ENCODE measurements at regions not wholly inside any gene's neighbourhood (a gene's known extent, or its start where the extent isn't known, plus 50 kb on each side); places are given as distances from the start of the nearest gene placed in this dataset.

DNA sequence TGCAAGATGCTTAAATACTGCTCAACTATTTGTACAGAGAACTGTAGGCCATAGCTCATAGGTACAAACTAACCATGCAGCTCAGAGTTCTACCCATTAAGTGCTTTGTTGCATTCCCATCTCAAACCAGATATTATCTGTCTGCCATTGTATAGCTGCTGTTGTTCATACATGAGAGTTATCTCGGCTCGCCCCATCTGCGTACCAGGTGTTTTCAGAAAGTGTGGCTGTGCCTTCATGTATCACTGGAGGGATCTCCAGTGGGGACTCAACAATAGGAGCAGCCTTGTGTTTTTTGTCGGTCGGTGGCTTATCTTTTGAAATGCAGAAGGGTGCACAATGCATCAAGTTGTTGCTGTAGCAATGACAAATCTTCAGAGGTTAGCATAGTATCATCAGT, 678.3 kb downstream of the RERGL start:
- CTCF ChIA-PET, result no interaction called here
- Mint-ChIP-seq H3K9me3 (ENCODE audit: low read depth, unreplicated experiment) (no peaks in the 10 kb centered on the region), H3K4me1 (ENCODE audit: low read depth, unreplicated experiment) (no peaks in the 10 kb centered on the region), H3K36me3 (ENCODE audit: insufficient read depth, unreplicated experiment) (no peaks in the 10 kb centered on the region), H3K27me3 (ENCODE audit: unreplicated experiment) (no peaks in the 10 kb centered on the region), H3K4me3 (ENCODE audit: low read depth, unreplicated experiment) (no peak overlapping the region), H3K27ac (ENCODE audit: unreplicated experiment) (no peak overlapping the region)
- no TSS peak for BruUV-seq (replicated peaks)
- TF ChIP-seq, protein P1, sequence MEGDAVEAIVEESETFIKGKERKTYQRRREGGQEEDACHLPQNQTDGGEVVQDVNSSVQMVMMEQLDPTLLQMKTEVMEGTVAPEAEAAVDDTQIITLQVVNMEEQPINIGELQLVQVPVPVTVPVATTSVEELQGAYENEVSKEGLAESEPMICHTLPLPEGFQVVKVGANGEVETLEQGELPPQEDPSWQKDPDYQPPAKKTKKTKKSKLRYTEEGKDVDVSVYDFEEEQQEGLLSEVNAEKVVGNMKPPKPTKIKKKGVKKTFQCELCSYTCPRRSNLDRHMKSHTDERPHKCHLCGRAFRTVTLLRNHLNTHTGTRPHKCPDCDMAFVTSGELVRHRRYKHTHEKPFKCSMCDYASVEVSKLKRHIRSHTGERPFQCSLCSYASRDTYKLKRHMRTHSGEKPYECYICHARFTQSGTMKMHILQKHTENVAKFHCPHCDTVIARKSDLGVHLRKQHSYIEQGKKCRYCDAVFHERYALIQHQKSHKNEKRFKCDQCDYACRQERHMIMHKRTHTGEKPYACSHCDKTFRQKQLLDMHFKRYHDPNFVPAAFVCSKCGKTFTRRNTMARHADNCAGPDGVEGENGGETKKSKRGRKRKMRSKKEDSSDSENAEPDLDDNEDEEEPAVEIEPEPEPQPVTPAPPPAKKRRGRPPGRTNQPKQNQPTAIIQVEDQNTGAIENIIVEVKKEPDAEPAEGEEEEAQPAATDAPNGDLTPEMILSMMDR (IDR thresholded peaks at IDR 0.05; ENCODE audit: unreplicated experiment), result no peak
- no peak for DNase-seq
- intact Hi-C loops (cut with micrococcal nuclease; ENCODE audit: unreplicated experiment), result no loop called here

DNA sequence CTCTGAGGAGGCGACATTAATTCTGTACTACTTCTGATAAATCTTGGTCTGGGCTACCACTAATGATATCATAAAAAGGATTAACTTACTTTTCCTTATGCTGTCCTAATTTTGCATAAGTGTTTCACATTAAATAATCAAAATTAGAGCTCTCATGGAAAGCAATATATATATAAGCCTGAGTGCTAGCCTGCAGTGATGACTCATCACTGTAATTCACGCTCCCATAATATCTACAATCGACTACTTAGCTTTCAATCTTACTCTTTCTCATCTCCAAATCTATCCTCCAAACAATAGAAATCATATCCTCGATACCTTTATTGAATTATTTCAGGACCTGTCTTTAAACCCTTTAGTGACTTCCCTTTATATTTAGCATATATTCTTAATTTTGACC, 701.3 kb downstream of the RERGL start:
- TF ChIP-seq, protein P1 (IDR thresholded peaks at IDR 0.05; ENCODE audit: unreplicated experiment), result no peak
- no peaks in the 10 kb centered on the region for H3K36me3 Mint-ChIP-seq (ENCODE audit: insufficient read depth, unreplicated experiment)
- peaks cover 2% of the 10 kb centered on the region for H3K9me3 Mint-ChIP-seq (ENCODE audit: low read depth, unreplicated experiment)
- H3K4me3 Mint-ChIP-seq (ENCODE audit: low read depth, unreplicated experiment), result no peak overlapping the region
- no peaks in the 10 kb centered on the region for H3K4me1 Mint-ChIP-seq (ENCODE audit: low read depth, unreplicated experiment)
- CTCF ChIA-PET, result no interaction called here
- no peak overlapping the region for H3K27ac Mint-ChIP-seq (ENCODE audit: unreplicated experiment)
- no TSS peak for BruUV-seq (replicated peaks)
- intact Hi-C loops (cut with micrococcal nuclease; ENCODE audit: unreplicated experiment), result no loop called here
- no peak for DNase-seq
- no peaks in the 10 kb centered on the region for H3K27me3 Mint-ChIP-seq (ENCODE audit: unreplicated experiment)

DNA sequence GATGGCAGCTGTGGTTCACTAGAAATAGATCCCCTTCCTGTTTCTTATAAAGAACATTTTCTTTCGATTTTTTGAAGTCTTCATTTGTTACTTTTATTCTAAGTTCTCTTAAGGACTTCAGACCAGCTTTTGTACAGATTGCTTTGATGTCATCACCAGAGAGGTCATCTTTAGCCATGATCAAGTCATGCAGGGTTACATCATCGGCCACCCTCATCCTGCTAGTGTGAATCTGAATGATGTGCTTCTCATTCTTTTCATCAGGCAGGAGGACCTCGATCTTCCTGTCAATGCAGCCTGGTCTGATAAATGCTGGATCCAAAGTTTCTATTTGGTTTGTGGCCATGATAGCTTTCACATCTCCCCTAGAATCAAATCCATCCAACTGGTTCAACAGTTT, 706.7 kb downstream of the RERGL start:
- H3K27ac Mint-ChIP-seq (ENCODE audit: unreplicated experiment), result no peak overlapping the region
- intact Hi-C loops (cut with micrococcal nuclease; ENCODE audit: unreplicated experiment), result no loop called here
- CTCF ChIA-PET, result no interaction called here
- no peak overlapping the region for H3K4me3 Mint-ChIP-seq (ENCODE audit: low read depth, unreplicated experiment)
- no peaks in the 10 kb centered on the region for H3K27me3 Mint-ChIP-seq (ENCODE audit: unreplicated experiment)
- no peaks in the 10 kb centered on the region for H3K36me3 Mint-ChIP-seq (ENCODE audit: insufficient read depth, unreplicated experiment)
- no peak for DNase-seq
- TF ChIP-seq, protein P1 (IDR thresholded peaks at IDR 0.05; ENCODE audit: unreplicated experiment), result no peak
- H3K4me1 Mint-ChIP-seq (ENCODE audit: low read depth, unreplicated experiment), result no peaks in the 10 kb centered on the region
- H3K9me3 Mint-ChIP-seq (ENCODE audit: low read depth, unreplicated experiment), result peaks cover 2% of the 10 kb centered on the region
- no TSS peak for BruUV-seq (replicated peaks)

DNA sequence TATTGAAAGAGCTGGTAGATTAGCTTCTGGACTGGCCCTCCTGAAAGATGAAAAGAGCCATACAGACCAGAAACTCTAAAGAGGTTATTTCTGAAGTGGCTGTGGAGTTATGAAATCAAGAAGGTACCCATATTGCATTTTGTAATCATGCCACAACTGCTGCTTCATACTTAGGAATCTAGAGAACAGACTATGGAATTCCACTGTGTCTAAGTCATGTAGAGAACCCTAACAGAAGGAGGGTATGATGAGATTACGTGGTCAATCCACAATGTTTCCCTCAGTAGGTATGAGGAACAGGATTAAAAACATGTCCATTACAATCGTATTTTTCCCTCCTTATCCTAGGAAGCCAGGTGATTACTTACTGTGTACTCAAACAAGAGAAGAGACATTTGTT, 708.8 kb downstream of the RERGL start:
- H3K36me3 Mint-ChIP-seq (ENCODE audit: insufficient read depth, unreplicated experiment), result no peaks in the 10 kb centered on the region
- intact Hi-C loops (cut with micrococcal nuclease; ENCODE audit: unreplicated experiment), result no loop called here
- H3K4me1 Mint-ChIP-seq (ENCODE audit: low read depth, unreplicated experiment), result peaks cover 12% of the 10 kb centered on the region
- TF ChIP-seq, protein P1 (IDR thresholded peaks at IDR 0.05; ENCODE audit: unreplicated experiment), result no peak
- H3K27ac Mint-ChIP-seq (ENCODE audit: unreplicated experiment), result no peak overlapping the region
- H3K4me3 Mint-ChIP-seq (ENCODE audit: low read depth, unreplicated experiment), result no peak overlapping the region
- CTCF ChIA-PET, result interaction anchor here (0.7 kb wide), 1 partner anchor 177 kb away, joined by 4 read pairs; no protein-coding TSS in a partner anchor
- no peaks in the 10 kb centered on the region for H3K27me3 Mint-ChIP-seq (ENCODE audit: unreplicated experiment)
- BruUV-seq (replicated peaks), result no TSS peak
- DNase-seq, result no peak
- H3K9me3 Mint-ChIP-seq (ENCODE audit: low read depth, unreplicated experiment), result peaks cover 2% of the 10 kb centered on the region

DNA sequence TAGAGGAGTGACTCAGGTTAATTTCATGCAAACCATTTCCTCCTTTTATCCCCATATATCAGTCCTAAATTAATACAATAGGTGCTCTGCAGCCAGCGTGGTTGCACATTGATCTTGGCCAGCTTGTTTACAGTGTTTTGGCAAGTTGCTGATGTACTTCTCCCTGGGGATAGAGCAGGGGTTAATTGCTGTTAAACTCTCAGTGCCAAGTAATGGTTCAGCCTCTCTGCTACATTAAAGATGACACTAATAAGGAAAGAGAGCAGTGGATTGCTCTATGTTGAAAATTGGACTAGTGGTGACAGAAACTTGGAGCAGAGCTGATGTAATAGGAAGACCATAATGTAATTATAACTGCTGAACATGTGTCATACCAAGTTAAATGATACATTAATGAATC, 717.5 kb downstream of the RERGL start:
- intact Hi-C loops (cut with micrococcal nuclease; ENCODE audit: unreplicated experiment), result no loop called here
- no peaks in the 10 kb centered on the region for H3K27me3 Mint-ChIP-seq (ENCODE audit: unreplicated experiment)
- H3K36me3 Mint-ChIP-seq (ENCODE audit: insufficient read depth, unreplicated experiment), result no peaks in the 10 kb centered on the region
- H3K4me3 Mint-ChIP-seq (ENCODE audit: low read depth, unreplicated experiment), result no peak overlapping the region
- CTCF ChIA-PET, result no interaction called here
- DNase-seq, result no peak
- peaks cover 11% of the 10 kb centered on the region for H3K4me1 Mint-ChIP-seq (ENCODE audit: low read depth, unreplicated experiment)
- H3K9me3 Mint-ChIP-seq (ENCODE audit: low read depth, unreplicated experiment), result no peaks in the 10 kb centered on the region
- TF ChIP-seq, protein P1 (IDR thresholded peaks at IDR 0.05; ENCODE audit: unreplicated experiment), result no peak
- BruUV-seq (replicated peaks), result no TSS peak
- no peak overlapping the region for H3K27ac Mint-ChIP-seq (ENCODE audit: unreplicated experiment)
